ENCODE measurements at regions not wholly inside any gene's neighbourhood (a gene's known extent, or its start where the extent isn't known, plus 50 kb on each side); places are given as distances from the start of the nearest gene placed in this dataset.

- TF ChIP-seq CTCF (IDR thresholded peaks at IDR 0.05) (no peak), POLR2A (IDR thresholded peaks at IDR 0.05) (no peak)
Observed at GRCh38 chr2:240373289-240373885, 62.1 kb upstream of the GPC1 start.

Data from heart left ventricle (tissue), 13 donors.